Mesenchymal stem cell (in vitro differentiated cells and primary cell): ENCODE measurements at regions not wholly inside any gene's neighbourhood (a gene's known extent, or its start where the extent isn't known, plus 50 kb on each side); places are given as distances from the start of the nearest gene placed in this dataset.
A peak's percentile ranks its signal among the peaks of the same experiment; 100 is the strongest.

Experiments used
- DNase-seq: peaks from one replicate; pipeline ENCODE4 v3.0.0-alpha.2; 2013
- H2AFZ ChIP-seq: one replicate; pipeline ENCODE4 v1.6.1; 2013; ENCODE audit warnings: low read depth, mild to moderate bottlenecking, control low read depth, inconsistent platforms, low read length, moderate library complexity
- H2AK5ac ChIP-seq: 2 replicates; pipeline ENCODE4 v1.6.1; 2013; ENCODE audit warnings: low read length, moderate library complexity, mild to moderate bottlenecking, inconsistent platforms; ENCODE audit not compliant: severe bottlenecking
- H2BK120ac ChIP-seq: one replicate; pipeline ENCODE4 v1.6.1; 2013; ENCODE audit warnings: low read depth, mild to moderate bottlenecking, inconsistent platforms, low read length, moderate library complexity
- H2BK12ac ChIP-seq, 2 experiments: one replicate each; pipeline ENCODE4 v1.6.1; 2013; ENCODE audit warnings: inconsistent platforms in 2 of 2, low read length in 2 of 2, mild to moderate bottlenecking in 2 of 2, moderate library complexity in 2 of 2, control low read depth in 1 of 2
- H2BK15ac ChIP-seq: one replicate; pipeline ENCODE4 v1.6.1; 2013; ENCODE audit warnings: mild to moderate bottlenecking, low read depth, inconsistent platforms; ENCODE audit not compliant: poor library complexity, severe bottlenecking
- H2BK5ac ChIP-seq: 2 replicates; pipeline ENCODE4 v1.6.1; 2013; ENCODE audit warnings: low read depth, mild to moderate bottlenecking, low read length, control low read depth, inconsistent platforms; ENCODE audit not compliant: poor library complexity, severe bottlenecking
- H3K14ac ChIP-seq, 2 experiments: one replicate each; pipeline ENCODE4 v1.6.1; 2013; ENCODE audit warnings: inconsistent platforms in 2 of 2, low read length in 2 of 2, control low read depth in 1 of 2, mild to moderate bottlenecking in 1 of 2, moderate library complexity in 1 of 2
- H3K18ac ChIP-seq, 2 experiments: one replicate each; pipeline ENCODE4 v1.6.1; 2013; ENCODE audit warnings: inconsistent platforms in 2 of 2, low read length in 2 of 2, control low read depth in 1 of 2, low read depth in 1 of 2, mild to moderate bottlenecking in 1 of 2
- H3K23ac ChIP-seq, 2 experiments: one replicate each; pipeline ENCODE4 v1.6.1; 2013; ENCODE audit warnings: inconsistent platforms in 2 of 2, low read length in 2 of 2, mild to moderate bottlenecking in 2 of 2, moderate library complexity in 2 of 2, control low read depth in 1 of 2
- H3K27ac ChIP-seq: 2 replicates; pipeline ENCODE4 v1.5.1; 2013; ENCODE audit warnings: mild to moderate bottlenecking, moderate library complexity, low read length, control low read depth, inconsistent platforms; ENCODE audit not compliant: poor library complexity, severe bottlenecking
- H3K27me3 ChIP-seq, 2 experiments: 2 replicates each; pipeline versions ENCODE4 v1.6.1 to v1.7.0; 2013; ENCODE audit warnings: low read length in 2 of 2, mild to moderate bottlenecking in 2 of 2, moderate library complexity in 2 of 2, control low read depth in 1 of 2, inconsistent platforms in 1 of 2; ENCODE audit not compliant: control insufficient read depth in 1 of 2, insufficient read depth in 1 of 2
- H3K36me3 ChIP-seq, 2 experiments: 2 replicates each; pipeline versions ENCODE4 v1.6.1 to v1.7.0; 2013; ENCODE audit warnings: low read length in 2 of 2, control low read depth in 1 of 2, inconsistent platforms in 1 of 2, low read depth in 1 of 2, mild to moderate bottlenecking in 1 of 2; ENCODE audit not compliant: insufficient read depth in 2 of 2, control insufficient read depth in 1 of 2
- H3K4ac ChIP-seq, 2 experiments: one replicate each; pipeline ENCODE4 v1.6.1; 2013; ENCODE audit warnings: inconsistent platforms in 2 of 2, low read length in 2 of 2, mild to moderate bottlenecking in 2 of 2, moderate library complexity in 2 of 2, control low read depth in 1 of 2, low read depth in 1 of 2
- H3K4me1 ChIP-seq: 2 replicates; pipeline ENCODE4 v1.6.1; 2013; ENCODE audit warnings: low read depth, low read length, control low read depth; ENCODE audit not compliant: control insufficient read depth, insufficient read depth
- H3K4me2 ChIP-seq: 2 replicates; pipeline ENCODE4 v1.6.1; 2013; ENCODE audit warnings: low read length, mild to moderate bottlenecking, inconsistent platforms; ENCODE audit not compliant: poor library complexity, severe bottlenecking
- H3K4me3 ChIP-seq, 2 experiments: 2 replicates each; pipeline versions ENCODE4 v1.5.1 to v1.7.0; 2013; ENCODE audit warnings: low read length in 2 of 2, mild to moderate bottlenecking in 2 of 2, control low read depth in 1 of 2, low read depth in 1 of 2; ENCODE audit not compliant: insufficient read depth in 1 of 2
- H3K79me1 ChIP-seq: replicated peaks from 2 replicates; pipeline ENCODE4 v1.6.1; 2013; ENCODE audit warnings: mild to moderate bottlenecking, control low read depth, low read length, inconsistent platforms; ENCODE audit not compliant: poor library complexity, severe bottlenecking
- H3K9ac ChIP-seq: 2 replicates; pipeline ENCODE4 v1.7.0; 2013; ENCODE audit warnings: mild to moderate bottlenecking, low read length, moderate library complexity
- H3K9me3 ChIP-seq: 2 replicates; pipeline ENCODE4 v1.7.0; 2013; ENCODE audit warnings: mild to moderate bottlenecking, low read length; ENCODE audit not compliant: control insufficient read depth
- H4K8ac ChIP-seq: one replicate; pipeline ENCODE4 v1.6.1; 2013; ENCODE audit warnings: inconsistent platforms, mild to moderate bottlenecking, low read length, moderate library complexity
- H4K91ac ChIP-seq: one replicate; pipeline ENCODE4 v1.6.1; 2013; ENCODE audit warnings: mild to moderate bottlenecking, low read length, inconsistent platforms
- WGBS: methylation state at CpG from one replicate; pipeline ENCODE4 v1.1.7; 2013; ENCODE audit warnings: mixed read lengths; 5-methylcytosine and 5-hydroxymethylcytosine counted together

- no peak overlapping the region for H2BK120ac ChIP-seq
- no peak overlapping the region for H3K4ac ChIP-seq
- H2BK12ac ChIP-seq = no peak overlapping the region
- H3K79me1 ChIP-seq = no peaks in the 10 kb centered on the region
- no peak overlapping the region for H3K23ac ChIP-seq
- no peak overlapping the region for H3K9ac ChIP-seq
- no peak overlapping the region for H4K8ac ChIP-seq
- H3K27me3 ChIP-seq = peaks cover 0 to 34% of the 10 kb centered on the region in 2 experiments
- H4K91ac ChIP-seq = no peak overlapping the region
- H3K4me1 ChIP-seq = peaks cover 19% of the 10 kb centered on the region
- no peak overlapping the region for H2AFZ ChIP-seq
- H3K4me3 ChIP-seq = no peak overlapping the region
- no peaks in the 10 kb centered on the region for H3K9me3 ChIP-seq
- H2BK5ac ChIP-seq = no peak overlapping the region
- no peak overlapping the region for H3K27ac ChIP-seq
- no peak overlapping the region for H3K4me2 ChIP-seq
- DNase-seq = no peak
- H2BK15ac ChIP-seq = no peak overlapping the region
- no peaks in the 10 kb centered on the region for H3K36me3 ChIP-seq
- peak overlapping the region; percentile 13 for H2AK5ac ChIP-seq
- no peak overlapping the region for H3K18ac ChIP-seq
- no peak overlapping the region for H3K14ac ChIP-seq
- 91% methylated on average over 12 of the region's 18 CpGs for WGBS
Measured at GRCh38 chr20:61114493-61115175, 137.4 kb upstream of the CDH4 start.

- Histone ChIP-seq H3K27me3 (peaks cover 0 to 34% of the 10 kb centered on the region in 2 experiments), H3K79me1 (no peaks in the 10 kb centered on the region), H2AFZ (no peak overlapping the region), H4K91ac (no peak overlapping the region), H3K4me1 (peaks cover 19% of the 10 kb centered on the region), H4K8ac (no peak overlapping the region), H3K36me3 (no peaks in the 10 kb centered on the region), H3K27ac (no peak overlapping the region), H3K4ac (no peak overlapping the region), H3K23ac (no peak overlapping the region), H3K9ac (no peak overlapping the region), H2BK5ac (no peak overlapping the region), H3K18ac (no peak overlapping the region), H3K4me2 (no peak overlapping the region), H2AK5ac (peak overlapping the region; percentile 11), H3K4me3 (no peak overlapping the region), H2BK12ac (no peak overlapping the region), H3K9me3 (no peaks in the 10 kb centered on the region), H2BK120ac (no peak overlapping the region), H2BK15ac (no peak overlapping the region), H3K14ac (no peak overlapping the region)
- no peak for DNase-seq
- WGBS = 76% methylated on average over 6 of the region's 8 CpGs
Measured at GRCh38 chr20:61115364-61116065, 136.5 kb upstream of the CDH4 start.

GRCh38 chr20:61117725-61118124, 134.3 kb upstream of the CDH4 start:
- H4K91ac ChIP-seq = no peak overlapping the region
- H3K4me3 ChIP-seq = no peak overlapping the region
- H3K4ac ChIP-seq = no peak overlapping the region
- no peak overlapping the region for H3K23ac ChIP-seq
- H3K36me3 ChIP-seq = no peaks in the 10 kb centered on the region
- H3K79me1 ChIP-seq = no peaks in the 10 kb centered on the region
- H3K14ac ChIP-seq = no peak overlapping the region
- no peak overlapping the region for H4K8ac ChIP-seq
- H2BK120ac ChIP-seq = no peak overlapping the region
- no peak overlapping the region for H2BK15ac ChIP-seq
- H3K27me3 ChIP-seq = peaks cover 0 to 21% of the 10 kb centered on the region in 2 experiments
- H2BK5ac ChIP-seq = no peak overlapping the region
- H3K9ac ChIP-seq = no peak overlapping the region
- H3K4me2 ChIP-seq = no peak overlapping the region
- no peak overlapping the region for H2AK5ac ChIP-seq
- peak; percentile 74 for DNase-seq
- WGBS = 41% methylated on average over 5 of the region's 5 CpGs
- H3K9me3 ChIP-seq = no peaks in the 10 kb centered on the region
- H3K18ac ChIP-seq = no peak overlapping the region
- H3K27ac ChIP-seq = peak overlapping the region; percentile 77
- H2BK12ac ChIP-seq = no peak overlapping the region
- peaks cover 20% of the 10 kb centered on the region for H3K4me1 ChIP-seq
- H2AFZ ChIP-seq = no peak overlapping the region

- no peak overlapping the region for H3K18ac ChIP-seq
- no peak overlapping the region for H2BK120ac ChIP-seq
- H3K23ac ChIP-seq = no peak overlapping the region
- peak overlapping the region; percentile 73 for H3K27ac ChIP-seq
- H2BK5ac ChIP-seq = no peak overlapping the region
- peaks cover 20% of the 10 kb centered on the region for H3K4me1 ChIP-seq
- peak overlapping the region in 1 of 2 experiments; percentile 10 for H2BK12ac ChIP-seq
- no peak overlapping the region for H2BK15ac ChIP-seq
- WGBS = 73% methylated on average over 14 of the region's 14 CpGs
- H3K4me2 ChIP-seq = no peak overlapping the region
- peak; percentile 59 for DNase-seq
- no peak overlapping the region for H2AFZ ChIP-seq
- no peaks in the 10 kb centered on the region for H3K36me3 ChIP-seq
- no peak overlapping the region for H4K91ac ChIP-seq
- no peak overlapping the region for H3K4ac ChIP-seq
- H3K14ac ChIP-seq = no peak overlapping the region
- no peak overlapping the region for H4K8ac ChIP-seq
- no peak overlapping the region for H2AK5ac ChIP-seq
- H3K4me3 ChIP-seq = no peak overlapping the region
- H3K27me3 ChIP-seq = peaks cover 0 to 21% of the 10 kb centered on the region in 2 experiments
- H3K9me3 ChIP-seq = no peaks in the 10 kb centered on the region
- no peak overlapping the region for H3K9ac ChIP-seq
- H3K79me1 ChIP-seq = no peaks in the 10 kb centered on the region
Measured at GRCh38 chr20:61118429-61119224, 133.4 kb upstream of the CDH4 start.
